OCI-LY1 (cell line): ENCODE measurements at regions not wholly inside any gene's neighbourhood (a gene's known extent, or its start where the extent isn't known, plus 50 kb on each side); places are given as distances from the start of the nearest gene placed in this dataset.

Source experiments
- H2AFZ ChIP-seq: fragments of 200-600 bp; sonication (generic), shearing (Covaris generic); 2 replicates; pipeline ENCODE4 v1.6.0; 2014; ENCODE audit warnings: antibody characterized with exemption, mild to moderate bottlenecking, low read length
- H3F3A ChIP-seq: fragments of 200-600 bp; sonication (generic), shearing (Covaris generic); 2 replicates; pipeline ENCODE4 v1.6.0; 2014; ENCODE audit warnings: mild to moderate bottlenecking, antibody characterized with exemption, low read length, moderate library complexity; ENCODE audit not compliant: insufficient read depth
- H3K27ac ChIP-seq: fragments of 200-600 bp; sonication (generic); 2 replicates; pipeline ENCODE4 v1.5.1; 2014; ENCODE audit warnings: low read length, mixed run types, mild to moderate bottlenecking, low read depth; ENCODE audit not compliant: poor library complexity, severe bottlenecking
- H3K27me3 ChIP-seq: fragments of 200-600 bp; sonication (generic); 2 replicates; pipeline ENCODE4 v1.6.0; 2014; ENCODE audit warnings: antibody characterized with exemption, mild to moderate bottlenecking, low read length, moderate library complexity; ENCODE audit not compliant: insufficient read depth
- H3K36me3 ChIP-seq: fragments of 200-600 bp; sonication (generic); 2 replicates; pipeline ENCODE4 v1.6.1; 2014; ENCODE audit warnings: mild to moderate bottlenecking, antibody characterized with exemption, low read length, moderate library complexity, mixed read lengths; ENCODE audit not compliant: insufficient read depth
- H3K4me1 ChIP-seq: fragments of 200-600 bp; sonication (generic); 2 replicates; pipeline ENCODE4 v1.5.1; 2014; ENCODE audit warnings: mild to moderate bottlenecking, low read length, moderate library complexity; ENCODE audit not compliant: insufficient read depth, severe bottlenecking
- H3K4me2 ChIP-seq: fragments of 200-600 bp; sonication (generic), shearing (Covaris generic); 2 replicates; pipeline ENCODE4 v1.6.1; 2014; ENCODE audit warnings: low read length
- H3K4me3 ChIP-seq: fragments of 200-600 bp; sonication (generic); 2 replicates; pipeline ENCODE4 v1.5.1; 2014; ENCODE audit warnings: low read length, low read depth, mild to moderate bottlenecking, mixed read lengths; ENCODE audit not compliant: poor library complexity, severe bottlenecking
- H3K79me2 ChIP-seq: fragments of 200-600 bp; shearing (Covaris generic); 2 replicates; pipeline ENCODE4 v1.6.1; 2016; ENCODE audit warnings: mixed run types, low read length, mixed read lengths; ENCODE audit not compliant: insufficient read depth
- H3K9ac ChIP-seq: fragments of 200-600 bp; sonication (generic), shearing (Covaris generic); 2 replicates; pipeline ENCODE4 v1.6.1; 2014; ENCODE audit warnings: mild to moderate bottlenecking, low read length, mixed read lengths
- H3K9me2 ChIP-seq: fragments of 200-600 bp; sonication (generic), shearing (Covaris generic); 2 replicates; pipeline ENCODE4 v1.6.1; 2014; ENCODE audit warnings: low read depth, mild to moderate bottlenecking, low read length, mixed read lengths
- H3K9me3 ChIP-seq: fragments of 200-600 bp; shearing (Covaris generic); 2 replicates; pipeline ENCODE4 v1.6.1; 2014; ENCODE audit warnings: low read length, mixed read lengths
- H4K20me1 ChIP-seq: fragments of 200-600 bp; sonication (generic), shearing (Covaris generic); 2 replicates; pipeline ENCODE4 v1.6.0; 2016; ENCODE audit warnings: mild to moderate bottlenecking, low read length; ENCODE audit not compliant: insufficient read depth
- EZH2 ChIP-seq: fragments of 200-600 bp; sonication (generic), shearing (Covaris generic); IDR thresholded peaks from 2 replicates; pipeline ENCODE4 v1.8.0; 2017; ENCODE audit warnings: borderline replicate concordance, mixed run types, mild to moderate bottlenecking, antibody characterized with exemption, low read length, moderate library complexity, mixed read lengths
- TF ChIP-seq, protein P1 (sequence below): fragments of 200-600 bp; sonication (generic), shearing (Covaris generic); IDR thresholded peaks from 2 replicates; pipeline ENCODE4 v1.5.1; 2017; ENCODE audit warnings: mild to moderate bottlenecking, antibody characterized with exemption, low read length, moderate library complexity, mixed read lengths

GRCh38 chr2:42863751-42864150 lies 71.4 kb upstream of the HAAO start:
- no peaks in the 10 kb centered on the region for H3K36me3 ChIP-seq
- no peaks in the 10 kb centered on the region for H3F3A ChIP-seq

GRCh38 chr2:42863320-42863719 lies 70.9 kb upstream of the HAAO start:
- Histone ChIP-seq H3K4me3 (no peak overlapping the region), H3K79me2 (no peaks in the 10 kb centered on the region), H3K9me3 (no peaks in the 10 kb centered on the region), H3F3A (no peaks in the 10 kb centered on the region), H3K27me3 (peaks cover under 1% of the 10 kb centered on the region; the same call in 1 of the 2 replicates), H3K9ac (no peak overlapping the region), H3K4me1 (no peaks in the 10 kb centered on the region), H4K20me1 (no peaks in the 10 kb centered on the region), H2AFZ (no peak overlapping the region), H3K36me3 (no peaks in the 10 kb centered on the region), H3K27ac (no peak overlapping the region), H3K4me2 (no peak overlapping the region), H3K9me2 (no peaks in the 10 kb centered on the region)
- TF ChIP-seq, protein P1, sequence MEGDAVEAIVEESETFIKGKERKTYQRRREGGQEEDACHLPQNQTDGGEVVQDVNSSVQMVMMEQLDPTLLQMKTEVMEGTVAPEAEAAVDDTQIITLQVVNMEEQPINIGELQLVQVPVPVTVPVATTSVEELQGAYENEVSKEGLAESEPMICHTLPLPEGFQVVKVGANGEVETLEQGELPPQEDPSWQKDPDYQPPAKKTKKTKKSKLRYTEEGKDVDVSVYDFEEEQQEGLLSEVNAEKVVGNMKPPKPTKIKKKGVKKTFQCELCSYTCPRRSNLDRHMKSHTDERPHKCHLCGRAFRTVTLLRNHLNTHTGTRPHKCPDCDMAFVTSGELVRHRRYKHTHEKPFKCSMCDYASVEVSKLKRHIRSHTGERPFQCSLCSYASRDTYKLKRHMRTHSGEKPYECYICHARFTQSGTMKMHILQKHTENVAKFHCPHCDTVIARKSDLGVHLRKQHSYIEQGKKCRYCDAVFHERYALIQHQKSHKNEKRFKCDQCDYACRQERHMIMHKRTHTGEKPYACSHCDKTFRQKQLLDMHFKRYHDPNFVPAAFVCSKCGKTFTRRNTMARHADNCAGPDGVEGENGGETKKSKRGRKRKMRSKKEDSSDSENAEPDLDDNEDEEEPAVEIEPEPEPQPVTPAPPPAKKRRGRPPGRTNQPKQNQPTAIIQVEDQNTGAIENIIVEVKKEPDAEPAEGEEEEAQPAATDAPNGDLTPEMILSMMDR = no peak
- no peak for TF ChIP-seq EZH2

More at GRCh38 chr2:42863751-42864150, 71.4 kb upstream of the HAAO start:
- Histone ChIP-seq H3K79me2 (no peaks in the 10 kb centered on the region), H4K20me1 (no peaks in the 10 kb centered on the region), H2AFZ (no peak overlapping the region), H3K4me2 (no peak overlapping the region), H3K27ac (no peak overlapping the region), H3K9me2 (no peaks in the 10 kb centered on the region), H3K9me3 (0 out of 2 replicates have a peak, but pooled peaks cover 2% of the 10 kb centered on the region), H3K4me1 (no peaks in the 10 kb centered on the region), H3K27me3 (no peaks in the 10 kb centered on the region; the same call in 1 of the 2 replicates), H3K4me3 (no peak overlapping the region), H3K9ac (no peak overlapping the region)
- TF ChIP-seq EZH2 = no peak

DNA sequence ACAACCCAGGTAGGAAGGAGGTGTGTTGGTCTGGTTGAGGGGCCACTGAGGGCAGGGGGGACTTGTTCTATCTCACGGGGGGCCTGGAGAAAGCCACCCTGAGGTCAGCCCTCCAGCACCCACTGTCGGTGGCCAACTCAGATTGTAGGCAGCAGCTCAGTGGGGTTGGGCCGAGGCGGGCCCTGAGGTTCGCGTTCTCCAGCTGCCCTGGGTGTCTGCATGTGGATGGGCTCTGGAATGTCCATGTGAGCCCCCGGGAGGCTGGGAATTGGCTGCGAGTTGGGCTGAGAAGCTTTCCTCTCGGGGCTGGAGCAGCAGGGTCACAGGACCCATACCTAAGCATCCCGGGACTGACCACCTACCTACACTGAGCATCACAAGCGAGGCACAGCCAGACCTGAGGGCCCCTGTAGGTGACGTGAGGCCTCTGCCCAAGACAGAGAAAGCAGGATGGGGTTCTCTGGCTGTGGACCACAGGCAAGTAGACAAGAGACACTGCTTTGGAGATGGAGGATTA lies 70.3 kb upstream of the HAAO start:
- H3K36me3 ChIP-seq = no peaks in the 10 kb centered on the region
- H3K27ac ChIP-seq = no peak overlapping the region
- no peaks in the 10 kb centered on the region for H3K4me1 ChIP-seq
- no peak overlapping the region for H2AFZ ChIP-seq
- no peak overlapping the region for H3K4me3 ChIP-seq
- H3K9ac ChIP-seq = no peak overlapping the region
- no peaks in the 10 kb centered on the region for H3F3A ChIP-seq
- TF ChIP-seq, protein P1 = no peak
- TF ChIP-seq EZH2 = no peak
- H3K27me3 ChIP-seq = peaks cover 3% of the 10 kb centered on the region; the same call in 1 of the 2 replicates
- no peaks in the 10 kb centered on the region for H4K20me1 ChIP-seq
- H3K9me2 ChIP-seq = no peaks in the 10 kb centered on the region
- no peaks in the 10 kb centered on the region for H3K79me2 ChIP-seq
- no peaks in the 10 kb centered on the region for H3K9me3 ChIP-seq
- H3K4me2 ChIP-seq = no peak overlapping the region

DNA sequence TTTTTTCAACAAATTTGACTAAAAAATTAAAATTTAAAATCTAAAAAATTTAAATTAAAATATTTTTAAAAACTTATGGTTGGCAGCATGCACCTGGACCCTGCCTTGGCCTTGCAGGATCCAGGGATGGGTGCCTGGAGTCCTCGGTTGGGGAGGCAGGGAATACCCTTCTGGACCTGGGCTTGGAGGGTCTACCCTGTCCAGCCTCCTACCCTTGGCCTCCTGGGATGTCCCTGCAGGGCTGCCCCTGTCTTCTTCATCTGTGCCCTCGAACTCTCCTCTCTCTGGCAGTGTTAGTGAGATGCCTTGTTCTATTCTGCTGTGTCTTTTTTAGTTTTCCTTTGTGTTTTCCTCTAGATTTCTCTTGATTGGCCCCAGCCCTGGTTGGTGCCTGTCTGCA lies 68.9 kb upstream of the HAAO start:
- Histone ChIP-seq H3K9me2 (no peaks in the 10 kb centered on the region), H3K27ac (no peak overlapping the region), H3F3A (no peaks in the 10 kb centered on the region), H4K20me1 (no peaks in the 10 kb centered on the region), H3K4me3 (no peak overlapping the region), H3K4me2 (no peak overlapping the region), H3K36me3 (no peaks in the 10 kb centered on the region), H3K9me3 (no peaks in the 10 kb centered on the region), H3K9ac (no peak overlapping the region), H3K79me2 (no peaks in the 10 kb centered on the region), H3K4me1 (no peaks in the 10 kb centered on the region), H2AFZ (no peak overlapping the region), H3K27me3 (peaks cover 3% of the 10 kb centered on the region; the same call in 1 of the 2 replicates)
- TF ChIP-seq, protein P1 = no peak
- TF ChIP-seq EZH2 = no peak
